Esophagus muscularis mucosa (tissue), 4 donors: ENCODE measurements at regions not wholly inside any gene's neighbourhood (a gene's known extent, or its start where the extent isn't known, plus 50 kb on each side); places are given as distances from the start of the nearest gene placed in this dataset.

Experiments
- DNase-seq: peaks from one replicate; pipeline ENCODE4 v3.0.0-alpha.2; 2017; ENCODE audit errors: extremely low spot score
- H3K27ac ChIP-seq, 4 donors: fragments of 200-600 bp; sonication (generic); replicated peaks in 1 of 4; 1 replicate in 3 of 4; 2 replicates in 1 of 4; pipeline ENCODE4 v1.5.1; 2016 to 2019; ENCODE audit warnings: mild to moderate bottlenecking in 1 of 4
- H3K27me3 ChIP-seq, 4 donors: fragments of 200-600 bp; sonication (generic); one replicate each; pipeline versions ENCODE4 v1.5.1 to v1.6.0; 2016 to 2019
- H3K36me3 ChIP-seq, 4 donors: fragments of 200-600 bp; sonication (generic); one replicate each; pipeline ENCODE4 v1.5.1; 2016 to 2019
- H3K4me1 ChIP-seq, 4 donors: fragments of 200-600 bp; sonication (generic); one replicate each; pipeline ENCODE4 v1.5.1; 2016 to 2019
- H3K4me3 ChIP-seq, 4 donors: fragments of 200-600 bp; sonication (generic); 1 replicate in 2 of 4; 2 replicates in 2 of 4; pipeline ENCODE4 v1.5.1; 2016 to 2019; ENCODE audit warnings: mild to moderate bottlenecking in 4 of 4, moderate library complexity in 1 of 4
- H3K9me3 ChIP-seq, 4 donors: fragments of 200-600 bp; sonication (generic); 1 replicate in 3 of 4; 2 replicates in 1 of 4; pipeline ENCODE4 v1.5.1; 2016 to 2019
- CTCF ChIP-seq, 3 experiments: fragments of 200-600 bp in 2 of 3; fragments of 450-650 bp in 1 of 3; sonication (generic) in 2 of 3; IDR thresholded peaks; one replicate each; pipeline ENCODE4 v1.5.1; 2017 to 2019; ENCODE audit warnings: antibody characterized with exemption in 3 of 3, mild to moderate bottlenecking in 2 of 3, moderate library complexity in 1 of 3
- EP300 ChIP-seq: sonication (generic); formaldehyde crosslinking; IDR thresholded peaks from one replicate; pipeline ENCODE4 v1.6.1; 2017; ENCODE audit warnings: antibody characterized with exemption
- POLR2A ChIP-seq: fragments of 450-650 bp; IDR thresholded peaks from one replicate; pipeline ENCODE4 v1.6.1; 2017; ENCODE audit warnings: antibody characterized with exemption, moderate library complexity, mild to moderate bottlenecking, low read depth
- POLR2AphosphoS5 ChIP-seq, 2 donors: sonication (generic); formaldehyde crosslinking; IDR thresholded peaks; one replicate each; pipeline ENCODE4 v1.6.1; 2017; ENCODE audit warnings: antibody characterized with exemption in 2 of 2
- WGBS: methylation state at CpG from one replicate; pipeline ENCODE4 v1.1.5; 2018; 5-methylcytosine and 5-hydroxymethylcytosine counted together
- intact Hi-C: fragments of 100-400 bp; cut with DNase I; formaldehyde crosslinking; loops from one replicate; pipeline ENCODE4 v1.15.1; 2023
- small RNA-seq, 3 donors: library from RNA; depleted of rRNA; stranded (forward); fragments of <200 nt; gene quantifications; one replicate each; pipeline ENCODE3, GENCODE V24; 2016

GRCh38 chr7:13832346-13832745, 157.1 kb downstream of the ETV1 start:
- intact Hi-C loops, result no loop called here
- Histone ChIP-seq H3K27ac (no peak overlapping the region), H3K4me3 (no peak overlapping the region), H3K27me3 (no peaks in the 10 kb centered on the region), H3K9me3 (no peaks in the 10 kb centered on the region), H3K36me3 (no peaks in the 10 kb centered on the region), H3K4me1 (peaks cover 0 to 10% (median 3%) of the 10 kb centered on the region in 4 donors)
- no peak for DNase-seq
- no peak for TF ChIP-seq CTCF (IDR thresholded peaks at IDR 0.05)

- no peaks in the 10 kb centered on the region for H3K27me3 ChIP-seq
- 56% methylated on average over 6 of the region's 6 CpGs for WGBS
- DNase-seq, result no peak
- no peaks in the 10 kb centered on the region for H3K36me3 ChIP-seq
- no peak for TF ChIP-seq POLR2A
- TF ChIP-seq CTCF (IDR thresholded peaks at IDR 0.05), result no peak
- TF ChIP-seq POLR2AphosphoS5 (IDR thresholded peaks at IDR 0.05), result no peak
- TF ChIP-seq EP300, result no peak
- H3K9me3 ChIP-seq, result no peaks in the 10 kb centered on the region
- H3K4me1 ChIP-seq, result peaks cover 0 to 10% (median 3%) of the 10 kb centered on the region in 4 donors
- no peak overlapping the region for H3K27ac ChIP-seq
- intact Hi-C loops, result no loop called here
- H3K4me3 ChIP-seq, result no peak overlapping the region
Observed at GRCh38 chr7:13834328-13834761, 155.1 kb downstream of the ETV1 start.

GRCh38 chr7:13835442-13835841, 154.0 kb downstream of the ETV1 start:
- Histone ChIP-seq H3K9me3 (no peaks in the 10 kb centered on the region), H3K4me1 (peaks cover 0 to 6% (median under 1%) of the 10 kb centered on the region in 4 donors), H3K4me3 (no peak overlapping the region), H3K27me3 (no peaks in the 10 kb centered on the region), H3K36me3 (no peaks in the 10 kb centered on the region), H3K27ac (no peak overlapping the region)
- DNase-seq, result no peak
- TF ChIP-seq POLR2AphosphoS5 (IDR thresholded peaks at IDR 0.05) (no peak), POLR2A (no peak), CTCF (IDR thresholded peaks at IDR 0.05) (no peak), EP300 (no peak)
- WGBS, result 100% methylated on average over 2 of the region's 2 CpGs
- intact Hi-C loops, result no loop called here

GRCh38 chr7:13839063-13839462, 150.4 kb downstream of the ETV1 start:
- 87% methylated on average over 1 of the region's 1 CpG for WGBS
- H3K4me1 ChIP-seq, result peaks cover 0 to 3% (median 0%) of the 10 kb centered on the region in 4 donors
- H3K9me3 ChIP-seq, result no peaks in the 10 kb centered on the region
- intact Hi-C loops, result no loop called here
- H3K27me3 ChIP-seq, result no peaks in the 10 kb centered on the region
- H3K36me3 ChIP-seq, result no peaks in the 10 kb centered on the region
- no peak overlapping the region for H3K4me3 ChIP-seq
- TF ChIP-seq CTCF (IDR thresholded peaks at IDR 0.05) (no peak), POLR2AphosphoS5 (IDR thresholded peaks at IDR 0.05) (no peak), EP300 (no peak), POLR2A (no peak)
- no peak overlapping the region for H3K27ac ChIP-seq
- DNase-seq, result no peak

Small RNAs in the stretch of these regions (small RNA-seq; reads per million reads assigned to genes)
- gene RN7SKP228, result 0 reads per million in 3 donors
